ENCODE measurements at regions not wholly inside any gene's neighbourhood (a gene's known extent, or its start where the extent isn't known, plus 50 kb on each side); places are given as distances from the start of the nearest gene placed in this dataset.

- DNase-seq: no peak
Observed at GRCh38 chr5:168234133-168234532, 57.3 kb upstream of the WWC1 start.

GRCh38 chr5:168238463-168238862, 53.0 kb upstream of the WWC1 start:
- DNase-seq: no peak

GRCh38 chr5:168239325-168239724, 52.1 kb upstream of the WWC1 start:
- no peak for DNase-seq

Measured in NCI-H524 (cell line).